HepG2 (cell line): ENCODE measurements at regions not wholly inside any gene's neighbourhood (a gene's known extent, or its start where the extent isn't known, plus 50 kb on each side); places are given as distances from the start of the nearest gene placed in this dataset.
A peak's percentile ranks its signal among the peaks of the same experiment; 100 is the strongest.

Experiments used
- ATAC-seq: fragments of 200-7000 bp; cut with Tn5 transposase; 3 replicates; pipeline ENCODE4 v1.9.1; 2020; ENCODE audit warnings: mild to moderate bottlenecking, moderate library complexity
- BruUV-seq: library from RNA; stranded (reverse); fragments of 400-500 nt; replicated peaks from 2 replicates; lab custom pipeline; 2021; lab: Mats Ljungman, UMichigan
- CTCF ChIA-PET: fragments of 300-600 bp; formaldehyde crosslinking; extraction: SDS; loops from one replicate; lab custom pipeline; 2021; ENCODE audit warnings: low total read pairs, inconsistent platforms, low intra/inter-chr PET ratio; lab: Yijun Ruan, JAX
- POLR2A ChIA-PET: fragments of 350-600 bp; sonication (Branson Sonifier 250); formaldehyde crosslinking; loops from one replicate; lab custom pipeline; 2020; ENCODE audit warnings: antibody characterized with exemption, inconsistent platforms; lab: Yijun Ruan, JAX
- DNase-seq: peaks from one replicate; pipeline ENCODE4 v3.0.0-alpha.2; 2015; ENCODE audit warnings: low spot score
- FAIRE-seq: peaks from 3 replicates; lab custom pipeline; 2011; peaks lifted over from hg19 to GRCh38; lab: Jason Lieb, UNC
- H2AFZ ChIP-seq: one replicate; pipeline ENCODE4 v1.6.1; 2011; ENCODE audit warnings: low read length, inconsistent platforms
- H3K27ac ChIP-seq: fragments of 300-600 bp; 3 replicates; pipeline ENCODE4 v1.8.0; 2011; ENCODE audit warnings: mixed run types, mild to moderate bottlenecking, mixed read lengths, low read length, inconsistent platforms; ENCODE audit not compliant: insufficient read depth; ENCODE audit errors: extremely low read length
- H3K27me3 ChIP-seq, 2 experiments: fragments of 200-600 bp in 1 of 2; 2 replicates in 1 of 2; 3 replicates in 1 of 2; pipeline versions ENCODE4 v1.6.0 to v1.8.0; 2011; ENCODE audit warnings: low read length in 2 of 2, mild to moderate bottlenecking in 2 of 2, moderate library complexity in 2 of 2, inconsistent platforms in 1 of 2; ENCODE audit not compliant: insufficient read depth in 2 of 2, control insufficient read depth in 1 of 2
- H3K36me3 ChIP-seq, 2 experiments: fragments of 200-600 bp in 1 of 2; replicated peaks in 1 of 2; 2 replicates in 1 of 2; 3 replicates in 1 of 2; pipeline versions ENCODE4 v1.5.1 to v1.8.0; 2011; ENCODE audit warnings: low read length in 2 of 2, inconsistent platforms in 1 of 2; ENCODE audit not compliant: insufficient read depth in 2 of 2, control insufficient read depth in 1 of 2
- H3K4me1 ChIP-seq: 2 replicates; pipeline ENCODE4 v1.5.1; 2012; ENCODE audit warnings: low read length, inconsistent platforms; ENCODE audit not compliant: insufficient read depth
- H3K4me2 ChIP-seq: 2 replicates; pipeline ENCODE4 v1.6.0; 2011; ENCODE audit warnings: low read depth, low read length, inconsistent platforms
- H3K4me3 ChIP-seq, 3 experiments: fragments of 200-600 bp in 1 of 3; sonication (generic), shearing (Covaris generic) in 1 of 3; replicated peaks in 1 of 3; 2 replicates each; pipeline ENCODE4 v1.5.1; 2011 to 2016; ENCODE audit warnings: low read length in 3 of 3, inconsistent platforms in 2 of 3, low read depth in 2 of 3, mild to moderate bottlenecking in 2 of 3, control low read depth in 1 of 3, mixed read lengths in 1 of 3; ENCODE audit not compliant: insufficient read depth in 1 of 3
- H3K79me2 ChIP-seq: one replicate; pipeline ENCODE4 v1.6.1; 2011; ENCODE audit warnings: low read length, inconsistent platforms; ENCODE audit not compliant: insufficient read depth
- H3K9ac ChIP-seq: 2 replicates; pipeline ENCODE4 v1.6.0; 2011; ENCODE audit warnings: mild to moderate bottlenecking, low read depth, low read length, inconsistent platforms; ENCODE audit not compliant: insufficient read depth
- H3K9me3 ChIP-seq: 2 replicates; pipeline ENCODE4 v1.5.1; 2012; ENCODE audit warnings: mild to moderate bottlenecking, low read length
- H4K20me1 ChIP-seq: 2 replicates; pipeline ENCODE4 v1.6.0; 2011; ENCODE audit warnings: inconsistent platforms, mild to moderate bottlenecking, low read length, moderate library complexity; ENCODE audit not compliant: insufficient read depth
- CEBPB ChIP-seq: IDR thresholded peaks from 2 replicates; pipeline ENCODE4 v1.6.1; 2011; ENCODE audit warnings: low read depth, low read length, improper control_type of control experiment, borderline replicate concordance
- CEBPG ChIP-seq: IDR thresholded peaks from 2 replicates; pipeline ENCODE4 v1.6.1; 2016
- CTCF ChIP-seq: sonication (generic); formaldehyde crosslinking; IDR thresholded peaks from 2 replicates; pipeline ENCODE4 v1.5.0; 2020; ENCODE audit warnings: mild to moderate bottlenecking, missing genetic modification reagents, moderate library complexity
- ETV6 ChIP-seq: sonication (generic); formaldehyde crosslinking; conservative IDR thresholded peaks from 2 replicates; pipeline ENCODE4 v1.4.0; 2020; ENCODE audit warnings: missing genetic modification reagents
- MTF2 ChIP-seq: sonication (generic); formaldehyde crosslinking; IDR thresholded peaks from 2 replicates; pipeline ENCODE4 v1.5.0; 2020; ENCODE audit warnings: missing genetic modification reagents, borderline replicate concordance
- NCOA1 ChIP-seq: sonication (generic); formaldehyde crosslinking; IDR thresholded peaks from 2 replicates; pipeline ENCODE4 v1.9.0; 2021; ENCODE audit warnings: missing genetic modification reagents
- PBX3 ChIP-seq: sonication (generic); formaldehyde crosslinking; IDR thresholded peaks from 2 replicates; pipeline ENCODE4 v1.8.1; 2023; ENCODE audit warnings: missing genetic modification reagents, inconsistent platforms, borderline replicate concordance
- SALL2 ChIP-seq: sonication (generic); formaldehyde crosslinking; IDR thresholded peaks from 2 replicates; pipeline ENCODE4 v1.8.1; 2023; ENCODE audit warnings: mild to moderate bottlenecking, missing genetic modification reagents, inconsistent platforms
- WIZ ChIP-seq: sonication (generic); formaldehyde crosslinking; IDR thresholded peaks from 2 replicates; pipeline ENCODE4 v1.5.1; 2020; ENCODE audit warnings: mild to moderate bottlenecking, missing genetic modification reagents
- ZXDC ChIP-seq: sonication (generic); formaldehyde crosslinking; IDR thresholded peaks from 2 replicates; pipeline ENCODE4 v1.5.0; 2020; ENCODE audit warnings: mild to moderate bottlenecking, missing genetic modification reagents
- WGBS: methylation state at CpG from one replicate; pipeline ENCODE4 v1.1.6; 2017; ENCODE audit warnings: low lambda C conversion rate; 5-methylcytosine and 5-hydroxymethylcytosine counted together
- in situ Hi-C: cut with HindIII; loops from 2 replicates; pipeline ENCODE4 v1.10.0; 2017; ENCODE audit warnings: low pct_unique_long_range_greater_than_20kb; ENCODE audit not compliant: extremely low pct_ligation_motif_present
- intact Hi-C: fragments of 100-400 bp; cut with micrococcal nuclease; formaldehyde crosslinking; loops from one replicate; pipeline ENCODE4 v1.10.0; 2022; ENCODE audit not compliant: unreplicated experiment

- H3K27ac ChIP-seq, result no peak overlapping the region
- no peak overlapping the region for H3K4me3 ChIP-seq
- no peaks in the 10 kb centered on the region for H3K27me3 ChIP-seq
- BruUV-seq, result no TSS peak
- CTCF ChIA-PET, result no interaction called here
- FAIRE-seq, result no peak
- no peak for ATAC-seq
- H3K4me1 ChIP-seq, result peaks cover 22% of the 10 kb centered on the region
- no peaks in the 10 kb centered on the region for H3K36me3 ChIP-seq
- H3K79me2 ChIP-seq, result no peaks in the 10 kb centered on the region
- H3K9me3 ChIP-seq, result no peaks in the 10 kb centered on the region
- in situ Hi-C loops (no loop called here), intact Hi-C loops (no loop called here)
- no peak overlapping the region for H2AFZ ChIP-seq
- no peak overlapping the region for H3K4me2 ChIP-seq
- H3K9ac ChIP-seq, result no peak overlapping the region
- 19% methylated on average over 3 of the region's 3 CpGs for WGBS
- TF ChIP-seq SALL2 (CRISPR knock-in tag) (no peak), PBX3 (CRISPR knock-in tag) (no peak)
- DNase-seq, result no peak
- H4K20me1 ChIP-seq, result no peaks in the 10 kb centered on the region
- POLR2A ChIA-PET, result no interaction called here
Measured at GRCh38 chr2:156190517-156190916, 142.0 kb downstream of the NR4A2 start.

GRCh38 chr2:156189584-156189983, 142.9 kb downstream of the NR4A2 start:
- DNase-seq, result no peak
- no peaks in the 10 kb centered on the region for H3K79me2 ChIP-seq
- FAIRE-seq, result no peak
- 7% methylated on average over 3 of the region's 3 CpGs for WGBS
- POLR2A ChIA-PET, result no interaction called here
- H3K9me3 ChIP-seq, result no peaks in the 10 kb centered on the region
- H3K36me3 ChIP-seq, result no peaks in the 10 kb centered on the region
- peak overlapping the region; percentile 46 for H3K4me2 ChIP-seq
- H4K20me1 ChIP-seq, result no peaks in the 10 kb centered on the region
- H3K27me3 ChIP-seq, result no peaks in the 10 kb centered on the region
- CTCF ChIA-PET, result no interaction called here
- no peak for TF ChIP-seq ZXDC
- TF ChIP-seq CEBPG (CRISPR knock-in tag), result peak; percentile 41; the same call in 1 of the 2 replicates
- no peak for TF ChIP-seq WIZ (CRISPR knock-in tag)
- peak; percentile 66; the same call in 1 of the 2 replicates for TF ChIP-seq CEBPB
- TF ChIP-seq MTF2 (CRISPR knock-in tag), result 0 out of 2 replicates have a peak, but pooled peaks have one; percentile 4
- no peak for TF ChIP-seq ETV6
- TF ChIP-seq CTCF, result no peak
- TF ChIP-seq NCOA1, result no peak
- ATAC-seq, result peak; percentile 70
- H2AFZ ChIP-seq, result no peak overlapping the region
- in situ Hi-C loops, result no loop called here
- no TSS peak for BruUV-seq
- H3K4me1 ChIP-seq, result peaks cover 22% of the 10 kb centered on the region
- no peak overlapping the region; the same call in 1 of the 2 replicates for H3K9ac ChIP-seq
- H3K27ac ChIP-seq, result peak overlapping the region; percentile 30
- peak overlapping the region in 1 of 3 experiments; percentile 22; a peak in 1 of 6 replicates for H3K4me3 ChIP-seq
- intact Hi-C loops, result loop anchor here (2.0 to 5.0 kb wide), 2 partner anchors 145 to 213 kb away; no protein-coding TSS in a partner anchor
